Right ventricle myocardium inferior (tissue), 1 donor: ENCODE measurements at regions not wholly inside any gene's neighbourhood (a gene's known extent, or its start where the extent isn't known, plus 50 kb on each side); places are given as distances from the start of the nearest gene placed in this dataset.
"Not testable (repeated sequence)": the region's sequence is repeated elsewhere in the genome, so short reads cannot be mapped to it uniquely, and the experiment has no call there.

Source experiments
- ATAC-seq: fragments of 200-7000 bp; cut with Tn5 transposase; one replicate; pipeline ENCODE4 v1.9.1; 2020; ENCODE audit warnings: mild to moderate bottlenecking, moderate library complexity
- DNase-seq: peaks from one replicate; pipeline ENCODE4 v3.0.0; 2021; ENCODE audit errors: missing footprints
- intact Hi-C: fragments of 100-400 bp; cut with DNase I; formaldehyde crosslinking; loops from one replicate; pipeline ENCODE4 v1.11.0; 2022
- donor health status: DM: no; HTN: yes; CAD: no; lungs with severe emphysema.

GRCh38 chr3:137477614-137478013, 286.5 kb upstream of the SOX14 start:
- DNase-seq = no peak
- no peak for ATAC-seq
- intact Hi-C loops = no loop called here

GRCh38 chr3:137509354-137510045, 254.6 kb upstream of the SOX14 start:
- DNase-seq (no peak), ATAC-seq (no peak)
- intact Hi-C loops = no loop called here

- ATAC-seq (no peak), DNase-seq (no peak)
- intact Hi-C loops = no loop called here
Measured at GRCh38 chr3:137511655-137512054, 252.5 kb upstream of the SOX14 start.

GRCh38 chr3:137514853-137515252, 249.3 kb upstream of the SOX14 start:
- intact Hi-C loops = no loop called here
- ATAC-seq (no peak), DNase-seq (no peak)

- no peak for DNase-seq
- intact Hi-C loops = no loop called here
- no peak for ATAC-seq
Measured at GRCh38 chr3:137519602-137520001, 244.5 kb upstream of the SOX14 start.

GRCh38 chr3:137524751-137525150, 239.4 kb upstream of the SOX14 start:
- no peak for DNase-seq
- intact Hi-C loops = no loop called here
- ATAC-seq = no peak

- ATAC-seq (no peak), DNase-seq (no peak)
- intact Hi-C loops = no loop called here
Measured at GRCh38 chr3:137525471-137525870, 238.6 kb upstream of the SOX14 start.

- intact Hi-C loops = no loop called here
Measured at GRCh38 chr3:137542049-137542448, 222.1 kb upstream of the SOX14 start.

GRCh38 chr3:137554242-137554641, 209.9 kb upstream of the SOX14 start:
- intact Hi-C loops = no loop called here
- no peak for ATAC-seq
- DNase-seq = no peak

More at GRCh38 chr3:137542049-137542448, 222.1 kb upstream of the SOX14 start:
- DNase-seq (no peak), ATAC-seq (no peak)

- ATAC-seq (no peak), DNase-seq (no peak)
- intact Hi-C loops = no loop called here
Measured at GRCh38 chr3:137568880-137569279, 195.2 kb upstream of the SOX14 start.

- ATAC-seq (no peak), DNase-seq (no peak)
- intact Hi-C loops = no loop called here
Measured at GRCh38 chr3:137572931-137573330, 191.2 kb upstream of the SOX14 start.

GRCh38 chr3:137582484-137582883, 181.6 kb upstream of the SOX14 start:
- no peak for ATAC-seq
- intact Hi-C loops = no loop called here
- DNase-seq = no peak

- ATAC-seq (no peak), DNase-seq (no peak)
- intact Hi-C loops = no loop called here
Measured at GRCh38 chr3:137583256-137583655, 180.9 kb upstream of the SOX14 start.

- DNase-seq (no peak), ATAC-seq (no peak)
- intact Hi-C loops = no loop called here
Measured at GRCh38 chr3:137588871-137589270, 175.2 kb upstream of the SOX14 start.

GRCh38 chr3:137595415-137595814, 168.7 kb upstream of the SOX14 start:
- DNase-seq, intact Hi-C loops, ATAC-seq: not testable (repeated sequence)

- intact Hi-C loops = no loop called here
- no peak for DNase-seq
- no peak for ATAC-seq
Measured at GRCh38 chr3:137610723-137611122, 153.4 kb upstream of the SOX14 start.

- no peak for ATAC-seq
- DNase-seq = no peak
- intact Hi-C loops = no loop called here
Measured at GRCh38 chr3:137612291-137612690, 151.8 kb upstream of the SOX14 start.

GRCh38 chr3:137615659-137616418, 148.3 kb upstream of the SOX14 start:
- no peak for DNase-seq
- intact Hi-C loops = no loop called here
- ATAC-seq = no peak

- no peak for DNase-seq
- ATAC-seq = no peak
- intact Hi-C loops = no loop called here
Measured at GRCh38 chr3:137641879-137642704, 122.0 kb upstream of the SOX14 start.

- intact Hi-C loops = no loop called here
- DNase-seq (peak; percentile 64), ATAC-seq (no peak)
Measured at GRCh38 chr3:137642831-137643230, 121.3 kb upstream of the SOX14 start.
